BLaER1 treated with 17β-estradiol and CSF1 and Interleukin-3, amounts not matched to agents 10 nM and 100 nM (cell line): ENCODE measurements at regions not wholly inside any gene's neighbourhood (a gene's known extent, or its start where the extent isn't known, plus 50 kb on each side); places are given as distances from the start of the nearest gene placed in this dataset.
"Not testable (repeated sequence)": the region's sequence is repeated elsewhere in the genome, so short reads cannot be mapped to it uniquely, and the experiment has no call there.

Experiments used
- H3K27ac ChIP-seq, 11 experiments: shearing (Covaris generic); formaldehyde crosslinking; 2 replicates each; pipeline ENCODE4 v1.8.1; 2022
- H3K27me3 ChIP-seq, 11 experiments: shearing (Covaris generic); formaldehyde crosslinking; 2 replicates each; pipeline ENCODE4 v1.8.1; 2022
- H3K36me3 ChIP-seq, 11 experiments: shearing (Covaris generic); formaldehyde crosslinking; 2 replicates each; pipeline ENCODE4 v1.8.1; 2022
- H3K4me1 ChIP-seq, 10 experiments: shearing (Covaris generic); formaldehyde crosslinking; 2 replicates each; pipeline ENCODE4 v1.8.1; 2022
- H3K4me2 ChIP-seq, 11 experiments: shearing (Covaris generic); formaldehyde crosslinking; 2 replicates each; pipeline ENCODE4 v1.8.1; 2022
- H3K4me3 ChIP-seq, 10 experiments: shearing (Covaris generic); formaldehyde crosslinking; 2 replicates each; pipeline ENCODE4 v1.8.1; 2022
- H3K9ac ChIP-seq, 11 experiments: shearing (Covaris generic); formaldehyde crosslinking; 2 replicates each; pipeline ENCODE4 v1.8.1; 2022
- H3K9me3 ChIP-seq, 11 experiments: shearing (Covaris generic); formaldehyde crosslinking; replicated peaks in 1 of 11; 2 replicates each; pipeline ENCODE4 v1.8.1; 2022
- H4K20me1 ChIP-seq, 11 experiments: shearing (Covaris generic); formaldehyde crosslinking; 2 replicates each; pipeline ENCODE4 v1.8.1; 2022
- Cebpa-rat ChIP-seq, 11 experiments: shearing (Covaris generic); IDR thresholded peaks; 2 replicates each; pipeline ENCODE4 v1.8.1; 2022

DNA sequence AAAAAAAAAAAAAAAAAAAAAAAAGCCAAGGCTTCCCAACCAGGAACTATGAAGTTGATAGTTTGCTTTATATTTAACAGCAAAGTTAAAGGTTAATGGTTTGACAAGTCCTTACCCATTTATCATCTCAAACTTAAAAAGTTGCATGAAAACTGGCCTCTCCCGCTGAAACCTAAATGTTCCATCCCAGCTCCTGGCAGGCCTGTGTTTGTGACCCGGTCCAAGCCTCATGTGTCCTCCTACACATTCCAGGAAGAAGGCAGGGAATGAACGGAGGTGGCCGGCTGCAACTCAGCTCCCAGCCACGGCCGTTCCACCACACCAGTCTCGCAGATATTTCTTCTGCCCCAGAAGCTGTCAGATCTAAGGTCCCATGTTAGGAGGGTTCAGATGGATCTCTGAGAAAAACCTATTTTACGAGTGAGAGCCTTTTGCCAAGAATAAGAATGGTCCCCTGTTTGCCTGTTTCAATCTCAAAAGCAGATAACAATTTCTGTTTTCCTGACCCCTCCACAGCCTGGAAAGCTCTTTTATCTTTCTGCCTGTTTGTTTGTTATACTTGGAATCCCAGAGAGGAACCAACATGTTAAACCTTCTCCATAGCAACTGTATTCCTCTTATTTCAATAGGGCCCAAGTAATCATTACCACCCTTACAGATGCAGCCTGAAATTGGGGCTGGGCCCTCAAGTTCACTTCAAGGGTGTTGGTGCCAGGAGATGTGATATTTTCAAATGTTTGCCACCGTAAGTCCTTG lies 56.5 kb downstream of the KCTD12 start:
- H3K9ac ChIP-seq: no peak overlapping the region
- no peaks in the 10 kb centered on the region for H3K36me3 ChIP-seq
- TF ChIP-seq Cebpa-rat (IDR thresholded peaks at IDR 0.05): no peak
- H3K4me1 ChIP-seq: peaks cover 0 to 15% (median 0%) of the 10 kb centered on the region in 10 experiments; a peak in 4 of 20 replicates
- H3K27ac ChIP-seq: no peak overlapping the region
- H3K4me3 ChIP-seq: no peak overlapping the region
- no peaks in the 10 kb centered on the region for H3K27me3 ChIP-seq
- H3K9me3 ChIP-seq: no peaks in the 10 kb centered on the region
- no peaks in the 10 kb centered on the region for H4K20me1 ChIP-seq
- H3K4me2 ChIP-seq: no peak overlapping the region

DNA sequence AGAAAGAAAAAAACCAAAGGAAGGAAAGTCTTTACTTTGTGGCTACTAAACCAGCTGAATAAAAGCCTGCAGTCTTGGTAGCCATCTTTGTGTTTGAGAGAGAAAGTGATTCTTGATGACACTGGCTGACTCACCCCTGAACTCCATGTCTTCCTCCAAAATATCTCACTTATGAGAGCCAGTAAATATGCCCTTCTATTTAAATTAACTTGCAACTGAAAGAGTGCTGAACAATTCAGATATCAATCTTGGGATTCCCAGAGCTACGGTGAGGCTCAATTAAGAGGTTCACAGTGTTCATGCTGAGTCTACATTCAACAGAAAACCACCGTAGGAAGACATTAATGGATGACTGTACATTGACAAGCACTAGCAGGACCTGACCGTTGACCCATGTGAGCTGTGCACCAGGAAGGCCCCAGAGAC lies 57.9 kb downstream of the KCTD12 start:
- Histone ChIP-seq H4K20me1 (no peaks in the 10 kb centered on the region), H3K36me3 (no peaks in the 10 kb centered on the region), H3K9ac (no peak overlapping the region), H3K4me1 (peaks cover 0 to 20% (median 0%) of the 10 kb centered on the region in 10 experiments; a peak in 4 of 20 replicates), H3K4me3 (no peak overlapping the region), H3K27ac (no peak overlapping the region), H3K4me2 (peak overlapping the region in 1 of 11 experiments; percentile 21; a peak in 2 of 22 replicates), H3K27me3 (no peaks in the 10 kb centered on the region), H3K9me3 (no peaks in the 10 kb centered on the region)
- no peak for TF ChIP-seq Cebpa-rat (IDR thresholded peaks at IDR 0.05)

DNA sequence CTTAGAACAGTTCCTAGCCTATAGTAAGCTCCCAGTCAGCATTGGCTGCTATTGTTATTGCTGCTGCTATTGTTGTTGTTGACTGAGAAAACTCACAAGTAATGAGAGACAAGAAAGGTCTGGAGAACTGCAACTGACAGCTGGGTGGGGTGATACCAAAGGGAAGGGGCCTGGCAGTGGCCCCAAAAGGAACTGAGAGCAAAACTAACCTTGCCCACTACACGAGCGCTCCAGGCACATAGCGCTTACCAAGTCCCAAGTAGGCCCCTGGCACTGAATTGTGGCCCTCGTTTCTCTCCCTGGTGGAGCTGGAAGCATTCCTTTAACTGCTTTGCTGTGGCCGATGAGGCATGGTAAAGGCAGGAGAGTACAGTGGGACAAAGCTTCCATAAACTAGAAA lies 59.7 kb downstream of the KCTD12 start:
- H3K4me1 ChIP-seq: peaks cover 0 to 26% (median 0%) of the 10 kb centered on the region in 10 experiments; a peak in 4 of 20 replicates
- H3K9me3 ChIP-seq: peaks cover 0 to 5% (median 0%) of the 10 kb centered on the region in 11 experiments; a peak in 3 of 22 replicates
- no peak overlapping the region for H3K4me3 ChIP-seq
- H3K4me2 ChIP-seq: no peak overlapping the region
- no peak overlapping the region for H3K9ac ChIP-seq
- no peaks in the 10 kb centered on the region for H3K27me3 ChIP-seq
- no peaks in the 10 kb centered on the region for H3K36me3 ChIP-seq
- H3K27ac ChIP-seq: no peak overlapping the region
- no peaks in the 10 kb centered on the region for H4K20me1 ChIP-seq
- no peak for TF ChIP-seq Cebpa-rat (IDR thresholded peaks at IDR 0.05)

DNA sequence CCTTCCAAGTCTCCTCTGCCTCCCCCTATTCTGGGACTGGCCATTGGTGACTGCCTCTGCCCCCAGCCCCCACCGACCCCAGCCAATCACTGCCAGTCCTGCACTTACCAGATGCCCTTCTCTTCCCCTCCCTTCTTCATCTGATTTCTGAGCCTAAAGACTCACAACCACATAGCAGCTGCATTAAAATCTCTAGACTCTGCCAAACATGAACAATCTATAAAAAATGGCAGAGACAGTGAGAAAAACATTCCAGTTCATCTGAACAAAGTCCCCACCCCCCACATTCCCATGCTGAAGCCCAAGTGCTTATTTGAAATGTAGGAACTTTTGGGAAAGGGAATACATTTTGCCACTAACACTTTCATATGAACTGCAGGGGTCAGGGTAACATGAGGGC lies 60.8 kb downstream of the KCTD12 start:
- TF ChIP-seq Cebpa-rat (IDR thresholded peaks at IDR 0.05): no peak
- no peaks in the 10 kb centered on the region for H3K27me3 ChIP-seq
- H3K9ac ChIP-seq: no peak overlapping the region
- no peaks in the 10 kb centered on the region for H3K36me3 ChIP-seq
- peaks cover 0 to 26% (median 0%) of the 10 kb centered on the region in 10 experiments; a peak in 4 of 20 replicates for H3K4me1 ChIP-seq
- no peaks in the 10 kb centered on the region for H4K20me1 ChIP-seq
- peaks cover 0 to 5% (median 0%) of the 10 kb centered on the region in 11 experiments; a peak in 3 of 22 replicates for H3K9me3 ChIP-seq
- no peak overlapping the region for H3K27ac ChIP-seq
- no peak overlapping the region for H3K4me3 ChIP-seq
- H3K4me2 ChIP-seq: no peak overlapping the region

DNA sequence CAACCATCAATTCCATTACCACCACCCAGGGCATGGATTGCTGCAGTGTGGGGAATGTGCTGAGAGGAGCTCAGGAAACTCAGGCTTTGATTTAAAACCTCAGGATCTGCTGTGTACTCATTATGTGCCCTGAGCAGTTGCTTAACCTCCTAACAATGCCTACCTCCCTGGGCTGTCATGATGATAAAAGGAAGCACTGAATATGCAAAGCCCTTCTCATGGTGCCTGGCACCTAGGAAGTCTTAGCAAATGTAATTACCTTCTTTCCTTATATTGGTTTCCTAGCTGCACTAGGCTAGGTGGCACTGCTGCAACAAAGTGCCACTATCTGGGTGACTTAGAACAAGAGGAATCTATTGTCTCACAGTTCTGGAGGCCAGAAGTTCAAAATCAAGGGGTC lies 62.2 kb downstream of the KCTD12 start:
- no peaks in the 10 kb centered on the region for H3K27me3 ChIP-seq
- H3K4me2 ChIP-seq: 0 out of 22 replicates have a peak overlapping the region, but pooled peaks of 1 of the 11 experiments have one; percentile 5
- TF ChIP-seq Cebpa-rat (IDR thresholded peaks at IDR 0.05): no peak
- H4K20me1 ChIP-seq: no peaks in the 10 kb centered on the region
- H3K4me1 ChIP-seq: peaks cover 0 to 26% (median 0%) of the 10 kb centered on the region in 10 experiments; a peak in 4 of 20 replicates
- H3K9ac ChIP-seq: no peak overlapping the region
- no peak overlapping the region for H3K4me3 ChIP-seq
- H3K27ac ChIP-seq: no peak overlapping the region
- H3K36me3 ChIP-seq: no peaks in the 10 kb centered on the region
- peaks cover 0 to 5% (median 0%) of the 10 kb centered on the region in 11 experiments; a peak in 3 of 22 replicates for H3K9me3 ChIP-seq

DNA sequence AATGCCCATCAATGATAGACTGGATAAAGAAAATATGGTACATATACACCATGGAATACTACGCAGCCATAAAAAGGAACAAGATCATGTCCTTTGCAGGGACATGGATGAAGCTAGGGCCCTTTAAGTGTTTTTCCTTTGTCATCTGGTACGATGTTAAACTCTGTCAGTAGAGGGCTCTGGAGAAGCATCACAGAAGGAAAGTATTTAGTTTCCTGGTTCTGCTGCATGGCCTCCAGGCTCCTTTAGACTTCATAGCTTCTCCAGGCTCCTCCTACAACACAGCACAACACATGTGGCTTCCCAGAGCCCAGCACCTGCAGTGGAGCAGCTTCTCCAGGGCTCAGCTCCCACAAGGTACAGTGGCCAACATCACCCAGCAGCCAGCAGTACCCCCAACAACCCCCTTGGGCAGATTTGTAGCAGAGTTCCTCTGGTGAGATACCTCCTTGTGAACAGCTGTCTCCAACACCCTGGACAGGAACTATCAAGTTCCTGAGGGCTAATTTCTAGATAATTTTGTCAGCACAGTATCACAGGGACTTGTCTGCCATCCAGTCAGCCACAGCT lies 63.4 kb downstream of the KCTD12 start:
- no peak overlapping the region for H3K9ac ChIP-seq
- no peak overlapping the region for H3K4me3 ChIP-seq
- no peak overlapping the region; a peak in 1 of 22 replicates for H3K27ac ChIP-seq
- no peaks in the 10 kb centered on the region for H3K36me3 ChIP-seq
- peak overlapping the region in 2 of 11 experiments; percentile 25 to 37; a peak in 2 of 22 replicates for H3K4me2 ChIP-seq
- no peak for TF ChIP-seq Cebpa-rat (IDR thresholded peaks at IDR 0.05)
- peaks cover 0 to 5% (median 0%) of the 10 kb centered on the region in 11 experiments; a peak in 3 of 22 replicates for H3K9me3 ChIP-seq
- no peaks in the 10 kb centered on the region for H4K20me1 ChIP-seq
- H3K27me3 ChIP-seq: no peaks in the 10 kb centered on the region
- H3K4me1 ChIP-seq: peaks cover 0 to 20% (median 0%) of the 10 kb centered on the region in 10 experiments; a peak in 3 of 20 replicates

DNA sequence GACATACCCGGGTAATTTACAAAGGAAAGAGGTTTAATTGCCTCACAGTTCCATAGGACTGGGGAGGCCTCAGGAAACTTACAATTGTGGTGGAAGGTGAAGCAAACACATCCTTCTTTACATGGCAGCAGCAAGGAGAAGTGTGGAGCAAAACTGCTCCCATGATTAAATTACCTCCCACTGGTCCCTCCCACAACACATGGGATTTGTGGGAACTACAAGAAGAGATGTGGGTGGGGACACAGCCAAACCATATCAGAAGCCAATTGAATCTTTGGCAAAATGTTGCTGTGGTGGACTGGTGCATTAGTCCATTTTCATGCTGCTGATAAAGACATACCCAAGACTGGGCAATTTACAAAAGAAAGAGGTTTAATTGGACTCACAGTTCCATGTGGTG lies 65.0 kb downstream of the KCTD12 start:
- H3K27me3 ChIP-seq, H4K20me1 ChIP-seq, H3K9ac ChIP-seq, H3K4me3 ChIP-seq, H3K27ac ChIP-seq, H3K9me3 ChIP-seq, H3K36me3 ChIP-seq: not testable (repeated sequence)
- Histone ChIP-seq H3K4me2 (peak overlapping the region in 1 of 11 experiments; percentile 1; a peak in 1 of 22 replicates), H3K4me1 (peaks cover 0 to 16% (median 0%) of the 10 kb centered on the region in 10 experiments; a peak in 3 of 20 replicates)

DNA sequence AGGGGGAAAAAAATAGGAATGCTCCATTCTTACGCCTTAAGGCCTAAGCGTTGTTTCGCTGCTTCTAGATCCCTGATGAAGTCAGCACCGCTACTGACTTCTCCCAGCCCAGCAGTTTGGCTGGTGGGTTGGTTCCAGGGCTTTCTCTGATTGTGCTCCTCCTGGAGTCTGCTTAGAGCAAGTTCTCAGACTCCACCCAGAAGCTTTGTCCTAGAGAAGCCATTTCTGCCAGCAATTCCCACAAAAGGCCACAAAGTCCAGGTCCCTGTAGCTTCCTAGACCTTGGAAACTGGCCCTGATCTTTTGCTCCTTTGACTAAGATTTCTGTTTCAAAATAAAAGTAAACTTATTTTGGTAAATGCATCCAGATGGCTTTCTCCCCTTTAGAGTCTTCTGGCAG lies 65.4 kb downstream of the KCTD12 start:
- no peaks in the 10 kb centered on the region for H4K20me1 ChIP-seq

DNA sequence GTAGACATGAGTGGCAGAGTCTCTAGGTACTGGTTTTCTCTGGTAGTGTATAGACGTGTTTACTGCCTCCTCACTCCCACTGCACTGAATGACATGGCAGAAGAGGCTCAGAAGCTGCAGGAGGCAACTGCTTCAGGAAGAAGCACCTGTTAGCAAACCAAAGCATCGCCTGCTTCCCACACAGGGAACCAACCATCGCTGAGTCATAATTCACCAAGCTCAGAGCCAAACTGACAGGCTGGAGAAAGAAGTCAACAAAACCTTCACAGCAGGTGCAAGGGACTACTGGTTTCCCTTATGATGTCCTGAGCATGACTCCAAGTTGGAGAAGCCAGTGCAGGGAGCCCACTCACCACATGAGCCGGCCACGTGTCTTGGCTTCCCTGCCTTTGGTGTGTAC lies 69.8 kb downstream of the KCTD12 start:
- Histone ChIP-seq H3K27me3 (no peaks in the 10 kb centered on the region), H3K36me3 (no peaks in the 10 kb centered on the region), H3K9me3 (peaks cover 0 to 5% (median 0%) of the 10 kb centered on the region in 11 experiments; a peak in 5 of 22 replicates), H3K27ac (no peak overlapping the region), H3K4me3 (no peak overlapping the region), H3K4me1 (peaks cover 0 to 30% (median 0%) of the 10 kb centered on the region in 10 experiments; a peak in 7 of 20 replicates), H3K9ac (no peak overlapping the region), H3K4me2 (peak overlapping the region in 1 of 11 experiments; percentile 13; a peak in 1 of 22 replicates), H4K20me1 (no peaks in the 10 kb centered on the region)
- no peak for TF ChIP-seq Cebpa-rat (IDR thresholded peaks at IDR 0.05)

More for the DNA sequence above, 65.4 kb downstream of the KCTD12 start:
- Histone ChIP-seq H3K27me3 (no peaks in the 10 kb centered on the region), H3K9me3 (peaks cover 0 to 5% (median 0%) of the 10 kb centered on the region in 11 experiments; a peak in 3 of 22 replicates), H3K36me3 (no peaks in the 10 kb centered on the region), H3K4me3 (no peak overlapping the region), H3K9ac (no peak overlapping the region), H3K4me2 (no peak overlapping the region), H3K27ac (no peak overlapping the region), H3K4me1 (peaks cover 0 to 16% (median 0%) of the 10 kb centered on the region in 10 experiments; a peak in 3 of 20 replicates)
- no peak for TF ChIP-seq Cebpa-rat (IDR thresholded peaks at IDR 0.05)
